PC-3 (cell line): ENCODE measurements at regions not wholly inside any gene's neighbourhood (a gene's known extent, or its start where the extent isn't known, plus 50 kb on each side); places are given as distances from the start of the nearest gene placed in this dataset.

Source experiments
- CTCF ChIP-seq: fragments of 300-600 bp; sonication (generic); conservative IDR thresholded peaks from 2 replicates; pipeline ENCODE4 v1.5.1; 2017; ENCODE audit warnings: antibody characterized with exemption, low read depth, mild to moderate bottlenecking, low read length
- EZH2 ChIP-seq: fragments of 300-600 bp; sonication (generic); IDR thresholded peaks from one replicate; pipeline ENCODE4 v1.6.1; 2017; ENCODE audit warnings: antibody characterized with exemption, mild to moderate bottlenecking, low read length; ENCODE audit not compliant: unreplicated experiment
- EZH2phosphoT487 ChIP-seq: fragments of 300-600 bp; sonication (generic); IDR thresholded peaks from 2 replicates; pipeline ENCODE4 v1.6.1; 2018; ENCODE audit warnings: mild to moderate bottlenecking, antibody characterized with exemption, low read length, borderline replicate concordance

GRCh38 chr4:66662620-66663019 lies 882.7 kb downstream of the CENPC start:
- no peak for TF ChIP-seq CTCF
- TF ChIP-seq EZH2, result no peak
- no peak for TF ChIP-seq EZH2phosphoT487
